ENCODE measurements at regions not wholly inside any gene's neighbourhood (a gene's known extent, or its start where the extent isn't known, plus 50 kb on each side); places are given as distances from the start of the nearest gene placed in this dataset.
A peak's percentile ranks its signal among the peaks of the same experiment; 100 is the strongest.
"Not testable (repeated sequence)": the region's sequence is repeated elsewhere in the genome, so short reads cannot be mapped to it uniquely, and the experiment has no call there.

DNA sequence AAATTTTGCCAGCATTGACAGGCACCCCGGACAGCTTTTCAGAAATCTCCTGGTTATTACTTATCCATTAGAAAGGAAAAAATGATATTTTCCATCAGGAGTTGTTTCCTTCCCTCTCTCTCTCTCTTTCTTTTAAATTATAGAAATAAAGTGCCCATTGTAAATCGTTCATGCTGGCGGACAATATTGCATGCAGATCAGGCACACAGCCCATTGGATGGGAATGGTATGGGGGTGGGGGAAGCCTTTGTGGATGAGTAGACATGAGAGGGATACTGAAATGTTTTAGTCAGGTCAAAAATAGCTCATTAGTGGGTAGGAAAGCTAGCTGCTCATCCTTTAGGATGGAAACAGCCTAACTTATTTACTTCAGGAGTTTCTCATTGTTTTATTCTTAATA, 764.9 kb upstream of the MMS22L start:
- no peaks in the 10 kb centered on the region for H4K20me1 ChIP-seq (ENCODE audit: control insufficient read depth, insufficient read depth, low read depth, low read length)
- TF ChIP-seq EZH2phosphoT487 (IDR thresholded peaks at IDR 0.05; ENCODE audit: borderline replicate concordance, low read length), result no peak
- TF ChIP-seq, protein P1, sequence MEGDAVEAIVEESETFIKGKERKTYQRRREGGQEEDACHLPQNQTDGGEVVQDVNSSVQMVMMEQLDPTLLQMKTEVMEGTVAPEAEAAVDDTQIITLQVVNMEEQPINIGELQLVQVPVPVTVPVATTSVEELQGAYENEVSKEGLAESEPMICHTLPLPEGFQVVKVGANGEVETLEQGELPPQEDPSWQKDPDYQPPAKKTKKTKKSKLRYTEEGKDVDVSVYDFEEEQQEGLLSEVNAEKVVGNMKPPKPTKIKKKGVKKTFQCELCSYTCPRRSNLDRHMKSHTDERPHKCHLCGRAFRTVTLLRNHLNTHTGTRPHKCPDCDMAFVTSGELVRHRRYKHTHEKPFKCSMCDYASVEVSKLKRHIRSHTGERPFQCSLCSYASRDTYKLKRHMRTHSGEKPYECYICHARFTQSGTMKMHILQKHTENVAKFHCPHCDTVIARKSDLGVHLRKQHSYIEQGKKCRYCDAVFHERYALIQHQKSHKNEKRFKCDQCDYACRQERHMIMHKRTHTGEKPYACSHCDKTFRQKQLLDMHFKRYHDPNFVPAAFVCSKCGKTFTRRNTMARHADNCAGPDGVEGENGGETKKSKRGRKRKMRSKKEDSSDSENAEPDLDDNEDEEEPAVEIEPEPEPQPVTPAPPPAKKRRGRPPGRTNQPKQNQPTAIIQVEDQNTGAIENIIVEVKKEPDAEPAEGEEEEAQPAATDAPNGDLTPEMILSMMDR (IDR thresholded peaks at IDR 0.05; ENCODE audit: low read depth, low read length, poor library complexity, severe bottlenecking), result no peak
- no peaks in the 10 kb centered on the region for H3F3A ChIP-seq (ENCODE audit: control insufficient read depth, insufficient read depth)

DNA sequence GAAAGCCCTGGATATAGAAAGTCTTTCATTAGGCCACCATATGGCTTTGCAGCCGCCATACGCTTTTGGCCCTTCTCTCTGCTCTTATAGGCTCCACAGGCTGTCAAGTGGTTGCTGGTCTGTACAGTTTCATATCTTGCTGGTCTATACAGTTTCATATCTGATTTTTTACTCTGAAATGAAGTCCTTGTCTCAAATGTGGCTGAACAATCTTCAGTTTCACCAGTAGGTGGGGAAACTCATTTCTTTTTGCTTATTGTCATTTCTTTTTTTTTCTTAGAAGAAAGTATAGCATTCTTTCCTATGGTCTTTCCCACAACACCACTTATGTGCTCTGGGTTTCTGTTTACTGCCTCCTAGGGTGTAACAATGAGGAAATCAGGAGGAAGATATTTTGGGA, 771.4 kb upstream of the MMS22L start:
- no peaks in the 10 kb centered on the region for H3K9me3 ChIP-seq (ENCODE audit: control insufficient read depth, insufficient read depth, low read length)
- no peak overlapping the region for H3K27ac ChIP-seq (ENCODE audit: low read depth, low read length)
- H3K4me3 ChIP-seq (ENCODE audit: low read length), result no peak overlapping the region
- H3F3A ChIP-seq (ENCODE audit: control insufficient read depth, insufficient read depth), result no peaks in the 10 kb centered on the region
- no peaks in the 10 kb centered on the region for H3K9me2 ChIP-seq (replicated peaks; ENCODE audit: control insufficient read depth, low read length)
- H4K20me1 ChIP-seq (ENCODE audit: control insufficient read depth, insufficient read depth, low read depth, low read length), result no peaks in the 10 kb centered on the region
- H3K79me2 ChIP-seq (ENCODE audit: control insufficient read depth, low read length), result no peaks in the 10 kb centered on the region
- no peaks in the 10 kb centered on the region for H3K36me3 ChIP-seq (ENCODE audit: control insufficient read depth, low read length)
- H3K4me2 ChIP-seq (ENCODE audit: low read length), result no peak overlapping the region
- H3K4me1 ChIP-seq (ENCODE audit: control insufficient read depth, low read length), result no peaks in the 10 kb centered on the region
- TF ChIP-seq, protein P1 (IDR thresholded peaks at IDR 0.05; ENCODE audit: low read depth, low read length, poor library complexity, severe bottlenecking), result peak; percentile 37
- TF ChIP-seq EZH2phosphoT487 (IDR thresholded peaks at IDR 0.05; ENCODE audit: borderline replicate concordance, low read length), result no peak
- no peaks in the 10 kb centered on the region for H3K27me3 ChIP-seq (ENCODE audit: control insufficient read depth, low read length)

More for the DNA sequence above, 764.9 kb upstream of the MMS22L start:
- H3K4me3 ChIP-seq (ENCODE audit: low read length), result no peak overlapping the region
- no peaks in the 10 kb centered on the region for H3K36me3 ChIP-seq (ENCODE audit: control insufficient read depth, low read length)
- H3K9me3 ChIP-seq (ENCODE audit: control insufficient read depth, insufficient read depth, low read length), result no peaks in the 10 kb centered on the region
- H3K79me2 ChIP-seq (ENCODE audit: control insufficient read depth, low read length), result no peaks in the 10 kb centered on the region
- no peaks in the 10 kb centered on the region for H3K27me3 ChIP-seq (ENCODE audit: control insufficient read depth, low read length)
- no peak overlapping the region for H3K4me2 ChIP-seq (ENCODE audit: low read length)
- no peak overlapping the region for H3K27ac ChIP-seq (ENCODE audit: low read depth, low read length)
- H3K9me2 ChIP-seq (replicated peaks; ENCODE audit: control insufficient read depth, low read length), result no peaks in the 10 kb centered on the region
- no peaks in the 10 kb centered on the region for H3K4me1 ChIP-seq (ENCODE audit: control insufficient read depth, low read length)

DNA sequence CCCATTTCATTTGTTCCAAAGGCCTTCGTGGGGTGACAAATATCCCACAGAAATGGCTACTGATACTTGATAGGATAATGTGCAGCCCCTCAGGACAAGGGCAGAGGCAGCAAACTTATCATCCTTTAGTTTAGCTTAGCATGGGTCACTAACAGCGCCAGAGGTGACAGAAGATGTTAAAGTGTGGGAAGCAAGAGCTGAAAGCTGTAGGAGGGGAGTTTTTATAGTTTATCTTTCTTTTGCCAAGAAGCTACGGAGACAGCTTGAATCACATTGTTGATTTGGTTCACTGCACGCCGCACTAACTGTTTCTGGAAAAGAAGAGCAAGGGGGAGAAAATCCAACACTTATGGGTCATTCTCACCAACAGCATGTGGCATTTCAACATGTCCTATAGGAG, 773.9 kb upstream of the MMS22L start:
- Histone ChIP-seq H3K79me2 (ENCODE audit: control insufficient read depth, low read length) (no peaks in the 10 kb centered on the region), H3F3A (ENCODE audit: control insufficient read depth, insufficient read depth) (no peaks in the 10 kb centered on the region), H3K9me2 (replicated peaks; ENCODE audit: control insufficient read depth, low read length) (no peaks in the 10 kb centered on the region), H3K4me1 (ENCODE audit: control insufficient read depth, low read length) (no peaks in the 10 kb centered on the region), H3K36me3 (ENCODE audit: control insufficient read depth, low read length) (no peaks in the 10 kb centered on the region), H3K4me3 (ENCODE audit: low read length) (no peak overlapping the region), H3K27me3 (ENCODE audit: control insufficient read depth, low read length) (no peaks in the 10 kb centered on the region), H4K20me1 (ENCODE audit: control insufficient read depth, insufficient read depth, low read depth, low read length) (no peaks in the 10 kb centered on the region), H3K9me3 (ENCODE audit: control insufficient read depth, insufficient read depth, low read length) (no peaks in the 10 kb centered on the region), H3K27ac (ENCODE audit: low read depth, low read length) (no peak overlapping the region), H3K4me2 (ENCODE audit: low read length) (no peak overlapping the region)
- TF ChIP-seq EZH2phosphoT487 (IDR thresholded peaks at IDR 0.05; ENCODE audit: borderline replicate concordance, low read length), result no peak
- TF ChIP-seq, protein P1 (IDR thresholded peaks at IDR 0.05; ENCODE audit: low read depth, low read length, poor library complexity, severe bottlenecking), result no peak

DNA sequence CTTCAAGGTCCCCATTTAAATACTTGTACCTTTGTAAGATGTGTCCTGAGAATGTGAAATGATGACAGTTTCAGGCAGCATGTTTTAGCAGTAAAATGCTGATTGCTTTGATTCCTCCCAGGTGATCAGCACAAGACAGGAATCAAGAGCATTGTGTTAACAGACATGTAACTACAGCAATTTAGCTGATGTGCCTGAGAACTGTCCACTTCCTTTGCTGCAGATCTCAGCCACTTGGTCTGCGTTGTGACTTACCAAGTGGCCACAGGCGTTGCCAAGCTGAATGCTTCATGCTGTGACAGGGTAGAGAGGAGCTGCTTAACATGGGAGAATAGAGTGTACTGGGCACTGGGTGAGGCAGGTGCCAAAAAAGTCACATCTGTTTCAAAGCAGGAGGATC, 767.0 kb upstream of the POU3F2 start:
- no peak overlapping the region for H3K4me3 ChIP-seq (ENCODE audit: low read length)
- no peaks in the 10 kb centered on the region for H3K36me3 ChIP-seq (ENCODE audit: control insufficient read depth, low read length)
- no peak overlapping the region for H3K27ac ChIP-seq (ENCODE audit: low read depth, low read length)
- no peak overlapping the region for H3K4me2 ChIP-seq (ENCODE audit: low read length)
- no peaks in the 10 kb centered on the region for H3K79me2 ChIP-seq (ENCODE audit: control insufficient read depth, low read length)
- no peaks in the 10 kb centered on the region for H4K20me1 ChIP-seq (ENCODE audit: control insufficient read depth, insufficient read depth, low read depth, low read length)
- H3K27me3 ChIP-seq (ENCODE audit: control insufficient read depth, low read length), result no peaks in the 10 kb centered on the region
- no peaks in the 10 kb centered on the region for H3K9me2 ChIP-seq (replicated peaks; ENCODE audit: control insufficient read depth, low read length)
- no peaks in the 10 kb centered on the region for H3K4me1 ChIP-seq (ENCODE audit: control insufficient read depth, low read length)
- TF ChIP-seq EZH2phosphoT487 (IDR thresholded peaks at IDR 0.05; ENCODE audit: borderline replicate concordance, low read length), result no peak
- TF ChIP-seq, protein P1 (IDR thresholded peaks at IDR 0.05; ENCODE audit: low read depth, low read length, poor library complexity, severe bottlenecking), result no peak
- no peaks in the 10 kb centered on the region for H3F3A ChIP-seq (ENCODE audit: control insufficient read depth, insufficient read depth)
- H3K9me3 ChIP-seq (ENCODE audit: control insufficient read depth, insufficient read depth, low read length), result no peaks in the 10 kb centered on the region

DNA sequence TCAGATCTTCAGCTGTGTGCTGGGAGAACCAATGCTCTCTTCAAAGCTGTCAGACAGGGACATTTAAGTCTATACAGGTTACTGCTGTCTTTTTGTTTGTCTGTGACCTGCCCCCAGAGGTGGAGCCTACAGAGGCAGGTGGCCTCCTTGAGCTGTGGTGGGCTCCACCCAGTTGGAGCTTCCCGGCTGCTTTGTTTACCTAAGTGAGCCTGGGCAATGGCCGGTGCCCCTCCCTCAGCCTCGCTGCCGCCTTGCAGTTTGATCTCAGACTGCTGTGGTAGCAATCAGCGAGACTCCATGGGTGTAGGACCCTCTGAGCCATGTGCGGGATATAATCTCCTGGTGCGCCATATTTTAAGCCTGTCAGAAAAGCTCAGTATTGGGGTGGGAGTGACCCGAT, 745.8 kb upstream of the POU3F2 start:
- H3K27ac ChIP-seq (ENCODE audit: low read depth, low read length); H3K9me3 ChIP-seq (ENCODE audit: control insufficient read depth, insufficient read depth, low read length); H4K20me1 ChIP-seq (ENCODE audit: control insufficient read depth, insufficient read depth, low read depth, low read length); H3K4me2 ChIP-seq (ENCODE audit: low read length); H3F3A ChIP-seq (ENCODE audit: control insufficient read depth, insufficient read depth); H3K79me2 ChIP-seq (ENCODE audit: control insufficient read depth, low read length); H3K4me1 ChIP-seq (ENCODE audit: control insufficient read depth, low read length); H3K4me3 ChIP-seq (ENCODE audit: low read length); H3K27me3 ChIP-seq (ENCODE audit: control insufficient read depth, low read length); H3K36me3 ChIP-seq (ENCODE audit: control insufficient read depth, low read length); H3K9me2 ChIP-seq (replicated peaks; ENCODE audit: control insufficient read depth, low read length): not testable (repeated sequence)
